Colonic mucosa (tissue), 4 donors: ENCODE measurements at regions not wholly inside any gene's neighbourhood (a gene's known extent, or its start where the extent isn't known, plus 50 kb on each side); places are given as distances from the start of the nearest gene placed in this dataset.

ENCODE experiments used
- DNase-seq: peaks from one replicate; pipeline ENCODE4 v3.0.0-alpha.2; 2020
- H3K27ac ChIP-seq: fragments of 200-600 bp; one replicate; pipeline ENCODE4 v1.8.0; 2021
- H3K27me3 ChIP-seq: fragments of 200-600 bp; one replicate; pipeline ENCODE4 v1.8.0; 2021
- H3K36me3 ChIP-seq: fragments of 200-600 bp; one replicate; pipeline ENCODE4 v1.8.0; 2021
- H3K4me1 ChIP-seq: fragments of 200-600 bp; one replicate; pipeline ENCODE4 v1.8.0; 2021; ENCODE audit warnings: mild to moderate bottlenecking
- H3K4me3 ChIP-seq: fragments of 200-600 bp; one replicate; pipeline ENCODE4 v1.8.0; 2021
- H3K9ac ChIP-seq, 2 donors: one replicate each; pipeline ENCODE4 v1.7.0; 2013; ENCODE audit warnings: control low read depth in 2 of 2, low read depth in 2 of 2, low read length in 2 of 2
- H3K9me3 ChIP-seq: fragments of 200-600 bp; one replicate; pipeline ENCODE4 v1.8.0; 2021
- intact Hi-C: fragments of 100-400 bp; cut with DNase I; formaldehyde crosslinking; loops from one replicate; pipeline ENCODE4 v1.14.1; 2022
- TF ChIP-seq, protein P1 (sequence below): fragments of 200-600 bp; IDR thresholded peaks from one replicate; pipeline ENCODE4 v1.8.0; 2022; ENCODE audit warnings: antibody characterized with exemption, mild to moderate bottlenecking
- donor health status: healthy.
- donor health status: DM: no; HTN: no; CAD: no.
- donor health status: DM: no; HTN: no; CAD: no.

DNA sequence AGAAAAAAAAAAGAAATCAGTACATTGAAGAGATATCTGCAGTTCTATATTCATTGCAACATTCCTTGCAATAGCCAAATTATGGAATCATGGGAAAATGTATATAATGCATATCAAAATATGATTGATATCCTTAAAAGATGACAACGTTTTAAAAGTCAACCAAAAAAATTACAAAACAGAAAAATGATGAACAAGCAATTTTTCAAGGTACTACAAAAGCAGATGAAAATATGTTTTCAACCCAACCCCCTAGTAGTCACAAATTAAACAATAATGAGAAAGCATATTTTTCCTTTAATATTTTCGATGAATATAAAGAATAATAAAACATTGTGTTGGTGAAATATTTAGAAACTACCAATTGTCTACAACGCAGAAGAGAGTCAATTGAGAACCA, 497.6 kb downstream of the MEI4 start:
- TF ChIP-seq, protein P1, sequence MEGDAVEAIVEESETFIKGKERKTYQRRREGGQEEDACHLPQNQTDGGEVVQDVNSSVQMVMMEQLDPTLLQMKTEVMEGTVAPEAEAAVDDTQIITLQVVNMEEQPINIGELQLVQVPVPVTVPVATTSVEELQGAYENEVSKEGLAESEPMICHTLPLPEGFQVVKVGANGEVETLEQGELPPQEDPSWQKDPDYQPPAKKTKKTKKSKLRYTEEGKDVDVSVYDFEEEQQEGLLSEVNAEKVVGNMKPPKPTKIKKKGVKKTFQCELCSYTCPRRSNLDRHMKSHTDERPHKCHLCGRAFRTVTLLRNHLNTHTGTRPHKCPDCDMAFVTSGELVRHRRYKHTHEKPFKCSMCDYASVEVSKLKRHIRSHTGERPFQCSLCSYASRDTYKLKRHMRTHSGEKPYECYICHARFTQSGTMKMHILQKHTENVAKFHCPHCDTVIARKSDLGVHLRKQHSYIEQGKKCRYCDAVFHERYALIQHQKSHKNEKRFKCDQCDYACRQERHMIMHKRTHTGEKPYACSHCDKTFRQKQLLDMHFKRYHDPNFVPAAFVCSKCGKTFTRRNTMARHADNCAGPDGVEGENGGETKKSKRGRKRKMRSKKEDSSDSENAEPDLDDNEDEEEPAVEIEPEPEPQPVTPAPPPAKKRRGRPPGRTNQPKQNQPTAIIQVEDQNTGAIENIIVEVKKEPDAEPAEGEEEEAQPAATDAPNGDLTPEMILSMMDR, result no peak
- H3K4me3 ChIP-seq, result no peak overlapping the region
- DNase-seq, result no peak
- no peaks in the 10 kb centered on the region for H3K36me3 ChIP-seq
- no peak overlapping the region for H3K9ac ChIP-seq
- intact Hi-C loops, result no loop called here
- H3K4me1 ChIP-seq, result no peaks in the 10 kb centered on the region
- H3K27me3 ChIP-seq, result no peaks in the 10 kb centered on the region
- H3K9me3 ChIP-seq, result no peaks in the 10 kb centered on the region
- no peak overlapping the region for H3K27ac ChIP-seq

DNA sequence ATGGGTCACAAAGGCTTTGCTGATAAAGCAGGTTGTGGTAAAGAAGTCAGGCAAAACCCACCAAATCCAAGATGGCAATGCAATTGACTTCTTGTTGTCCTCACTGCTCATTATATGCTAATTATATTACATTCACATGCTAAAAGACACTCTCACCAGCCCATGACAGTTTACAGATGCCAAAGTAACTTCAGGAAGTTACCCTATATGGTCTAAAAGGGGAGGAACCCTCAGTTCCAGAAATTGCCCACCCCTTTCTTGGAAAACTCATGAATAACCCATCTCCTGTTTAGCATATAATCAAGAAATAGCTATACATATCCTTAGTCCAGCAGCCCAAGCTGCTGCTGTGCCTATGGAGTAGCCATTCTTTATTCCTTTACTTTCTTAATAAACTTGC, 501.1 kb downstream of the MEI4 start:
- intact Hi-C loops, result no loop called here
- no peak for DNase-seq
- no peaks in the 10 kb centered on the region for H3K9me3 ChIP-seq
- H3K4me1 ChIP-seq, result no peaks in the 10 kb centered on the region
- no peak overlapping the region for H3K4me3 ChIP-seq
- H3K36me3 ChIP-seq, result no peaks in the 10 kb centered on the region
- no peak overlapping the region for H3K9ac ChIP-seq
- H3K27me3 ChIP-seq, result no peaks in the 10 kb centered on the region
- TF ChIP-seq, protein P1, result no peak
- no peak overlapping the region for H3K27ac ChIP-seq

DNA sequence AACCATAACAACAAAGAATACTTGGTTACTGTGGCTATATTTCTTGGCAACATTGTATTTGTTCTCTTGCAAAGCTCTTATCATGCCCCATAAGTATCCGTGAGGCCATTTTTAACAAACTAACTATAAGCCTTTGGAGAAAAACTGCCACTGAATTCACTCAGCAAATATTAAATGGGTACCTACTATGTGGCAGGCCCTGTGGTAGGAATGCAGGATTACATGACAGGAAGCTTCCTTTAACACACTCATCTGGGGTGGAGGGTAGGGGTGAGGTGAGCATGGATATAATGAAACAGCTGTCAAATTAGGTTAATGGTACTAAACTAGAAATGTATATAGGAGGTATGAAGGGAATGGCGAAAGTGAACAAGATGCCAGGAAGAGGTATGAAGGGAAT, 504.8 kb downstream of the MEI4 start:
- no peak overlapping the region for H3K9ac ChIP-seq
- H3K27ac ChIP-seq, result no peak overlapping the region
- no peaks in the 10 kb centered on the region for H3K27me3 ChIP-seq
- intact Hi-C loops, result no loop called here
- no peak overlapping the region for H3K4me3 ChIP-seq
- H3K36me3 ChIP-seq, result no peaks in the 10 kb centered on the region
- H3K9me3 ChIP-seq, result no peaks in the 10 kb centered on the region
- no peak for DNase-seq
- no peaks in the 10 kb centered on the region for H3K4me1 ChIP-seq
- TF ChIP-seq, protein P1, result no peak

DNA sequence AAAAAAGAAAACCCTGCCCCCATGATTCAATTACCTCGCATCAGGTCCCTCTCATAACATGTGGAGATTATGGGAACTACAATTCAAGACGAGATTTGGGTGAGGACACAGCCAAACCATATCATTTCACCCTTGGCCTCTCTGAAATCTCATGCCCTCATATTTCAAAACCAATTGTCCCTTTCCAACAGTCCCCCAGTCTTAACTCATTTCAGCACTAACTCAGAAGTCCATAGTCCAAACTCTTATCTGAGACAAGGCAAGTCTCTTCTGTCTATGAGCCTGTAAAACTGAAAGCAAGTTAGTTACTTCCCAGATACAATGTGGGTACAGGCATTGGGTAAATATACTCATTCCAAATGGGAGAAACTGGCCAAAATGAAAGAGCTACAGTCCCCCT, 536.1 kb downstream of the MEI4 start:
- DNase-seq, result no peak
- intact Hi-C loops, result no loop called here
- Histone ChIP-seq H3K36me3 (no peaks in the 10 kb centered on the region), H3K27me3 (no peaks in the 10 kb centered on the region), H3K9ac (no peak overlapping the region), H3K9me3 (no peaks in the 10 kb centered on the region), H3K27ac (no peak overlapping the region), H3K4me3 (no peak overlapping the region), H3K4me1 (no peaks in the 10 kb centered on the region)
- TF ChIP-seq, protein P1, result no peak

DNA sequence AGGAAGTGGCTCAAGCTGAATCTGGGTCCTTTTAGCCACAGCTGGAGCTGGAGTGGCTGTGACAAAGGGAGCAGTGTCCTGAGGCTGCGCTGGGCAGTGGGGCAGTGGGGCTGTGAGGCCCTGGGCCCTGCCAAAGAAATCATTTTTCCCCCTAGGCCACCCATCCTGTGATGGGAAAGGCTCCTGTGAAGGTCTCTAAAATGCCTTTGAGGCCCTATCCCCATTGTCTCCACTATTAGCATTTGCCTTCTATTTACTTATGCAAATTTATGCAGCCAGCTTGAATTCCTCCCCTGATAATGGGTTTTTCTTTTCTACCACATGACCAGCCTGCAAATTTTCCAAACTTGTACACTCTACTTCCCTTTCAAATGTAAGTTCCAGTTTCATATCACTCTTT, 539.2 kb downstream of the MEI4 start:
- H3K36me3 ChIP-seq, result no peaks in the 10 kb centered on the region

More for the DNA sequence above, 539.2 kb downstream of the MEI4 start:
- no peak overlapping the region for H3K9ac ChIP-seq
- H3K9me3 ChIP-seq, result no peaks in the 10 kb centered on the region
- DNase-seq, result no peak
- intact Hi-C loops, result no loop called here
- TF ChIP-seq, protein P1, result no peak
- H3K4me3 ChIP-seq, result no peak overlapping the region
- H3K4me1 ChIP-seq, result no peaks in the 10 kb centered on the region
- H3K27ac ChIP-seq, result no peak overlapping the region
- no peaks in the 10 kb centered on the region for H3K27me3 ChIP-seq
